Type B pancreatic cell (in vitro differentiated cells): ENCODE measurements at regions not wholly inside any gene's neighbourhood (a gene's known extent, or its start where the extent isn't known, plus 50 kb on each side); places are given as distances from the start of the nearest gene placed in this dataset.

Experiments
- DNase-seq: peaks from one replicate; pipeline ENCODE4 v3.0.0; 2021; ENCODE audit warnings: mixed read lengths; ENCODE audit not compliant: unreplicated experiment; ENCODE audit errors: extremely low spot score
- H3K27ac Mint-ChIP-seq: 2 replicates; pipeline ENCODE4 v1.8.0; 2021; ENCODE audit warnings: mild to moderate bottlenecking, mixed read lengths
- H3K27me3 Mint-ChIP-seq: 2 replicates; pipeline ENCODE4 v1.8.0; 2021; ENCODE audit warnings: mixed read lengths
- H3K36me3 Mint-ChIP-seq: 2 replicates; pipeline ENCODE4 v1.8.0; 2021; ENCODE audit warnings: mixed read lengths
- H3K4me1 Mint-ChIP-seq: one replicate; pipeline ENCODE4 v1.8.0; 2021; ENCODE audit warnings: mixed read lengths; ENCODE audit not compliant: unreplicated experiment
- H3K4me3 Mint-ChIP-seq: 2 replicates; pipeline ENCODE4 v1.8.0; 2021; ENCODE audit warnings: mild to moderate bottlenecking, mixed read lengths
- H3K9me3 Mint-ChIP-seq: 2 replicates; pipeline ENCODE4 v1.8.0; 2021; ENCODE audit warnings: mixed read lengths
- CTCF ChIP-seq: fragments of 200-600 bp; sonication (generic); conservative IDR thresholded peaks from 2 replicates; pipeline ENCODE4 v1.5.0; 2021; ENCODE audit warnings: antibody characterized with exemption, mild to moderate bottlenecking

GRCh38 chr3:1616744-1617143, 481.9 kb upstream of the CNTN4 start:
- DNase-seq, result no peak
- Mint-ChIP-seq H3K4me1 (peaks cover 5% of the 10 kb centered on the region), H3K4me3 (no peak overlapping the region), H3K36me3 (no peaks in the 10 kb centered on the region), H3K27ac (no peak overlapping the region), H3K27me3 (no peaks in the 10 kb centered on the region), H3K9me3 (no peaks in the 10 kb centered on the region)
- no peak for TF ChIP-seq CTCF

- no peaks in the 10 kb centered on the region for H3K36me3 Mint-ChIP-seq
- no peak overlapping the region for H3K4me3 Mint-ChIP-seq
- H3K27me3 Mint-ChIP-seq, result no peaks in the 10 kb centered on the region
- H3K9me3 Mint-ChIP-seq, result no peaks in the 10 kb centered on the region
- no peak for TF ChIP-seq CTCF
- H3K4me1 Mint-ChIP-seq, result no peaks in the 10 kb centered on the region
- no peak overlapping the region for H3K27ac Mint-ChIP-seq
- DNase-seq, result no peak
These were observed 474.8 kb upstream of the CNTN4 start for GRCh38 chr3:1623896-1624295.

- no peak for DNase-seq
- Mint-ChIP-seq H3K27ac (no peak overlapping the region), H3K9me3 (no peaks in the 10 kb centered on the region), H3K36me3 (no peaks in the 10 kb centered on the region), H3K4me1 (no peaks in the 10 kb centered on the region), H3K4me3 (no peak overlapping the region), H3K27me3 (no peaks in the 10 kb centered on the region)
- TF ChIP-seq CTCF, result no peak
These were observed 466.5 kb upstream of the CNTN4 start for GRCh38 chr3:1632128-1632527.

GRCh38 chr3:1661839-1662238, 436.8 kb upstream of the CNTN4 start:
- H3K27ac Mint-ChIP-seq, result no peak overlapping the region
- no peak for TF ChIP-seq CTCF
- no peak overlapping the region for H3K4me3 Mint-ChIP-seq
- no peaks in the 10 kb centered on the region for H3K27me3 Mint-ChIP-seq
- DNase-seq, result no peak
- H3K36me3 Mint-ChIP-seq, result no peaks in the 10 kb centered on the region
- H3K4me1 Mint-ChIP-seq, result no peaks in the 10 kb centered on the region
- no peaks in the 10 kb centered on the region for H3K9me3 Mint-ChIP-seq

- Mint-ChIP-seq H3K4me1 (no peaks in the 10 kb centered on the region), H3K9me3 (no peaks in the 10 kb centered on the region), H3K4me3 (no peak overlapping the region), H3K27ac (no peak overlapping the region), H3K36me3 (no peaks in the 10 kb centered on the region), H3K27me3 (no peaks in the 10 kb centered on the region)
- no peak for DNase-seq
- no peak for TF ChIP-seq CTCF
These were observed 434.4 kb upstream of the CNTN4 start for GRCh38 chr3:1664266-1664665.

GRCh38 chr3:1666865-1667264, 431.8 kb upstream of the CNTN4 start:
- Mint-ChIP-seq H3K27me3 (no peaks in the 10 kb centered on the region), H3K4me3 (no peak overlapping the region), H3K36me3 (no peaks in the 10 kb centered on the region), H3K4me1 (no peaks in the 10 kb centered on the region), H3K27ac (no peak overlapping the region), H3K9me3 (no peaks in the 10 kb centered on the region)
- no peak for TF ChIP-seq CTCF
- no peak for DNase-seq
